Retinal pigment epithelial cell (primary cell): ENCODE measurements at regions not wholly inside any gene's neighbourhood (a gene's known extent, or its start where the extent isn't known, plus 50 kb on each side); places are given as distances from the start of the nearest gene placed in this dataset.

Source experiments
- DNase-seq: peaks from one replicate; pipeline ENCODE4 v3.0.0-alpha.2; 2010; ENCODE audit warnings: low read depth
- H3K4me3 ChIP-seq: 2 replicates; pipeline ENCODE4 v1.5.1; 2011; ENCODE audit warnings: mild to moderate bottlenecking, low read length, control low read depth, moderate library complexity
- TF ChIP-seq, protein P1 (sequence below): conservative IDR thresholded peaks from 2 replicates; pipeline ENCODE4 v1.5.1; 2011; ENCODE audit warnings: low read depth, low read length, control low read depth, inconsistent platforms

- peak; percentile 0 for DNase-seq
- TF ChIP-seq, protein P1, sequence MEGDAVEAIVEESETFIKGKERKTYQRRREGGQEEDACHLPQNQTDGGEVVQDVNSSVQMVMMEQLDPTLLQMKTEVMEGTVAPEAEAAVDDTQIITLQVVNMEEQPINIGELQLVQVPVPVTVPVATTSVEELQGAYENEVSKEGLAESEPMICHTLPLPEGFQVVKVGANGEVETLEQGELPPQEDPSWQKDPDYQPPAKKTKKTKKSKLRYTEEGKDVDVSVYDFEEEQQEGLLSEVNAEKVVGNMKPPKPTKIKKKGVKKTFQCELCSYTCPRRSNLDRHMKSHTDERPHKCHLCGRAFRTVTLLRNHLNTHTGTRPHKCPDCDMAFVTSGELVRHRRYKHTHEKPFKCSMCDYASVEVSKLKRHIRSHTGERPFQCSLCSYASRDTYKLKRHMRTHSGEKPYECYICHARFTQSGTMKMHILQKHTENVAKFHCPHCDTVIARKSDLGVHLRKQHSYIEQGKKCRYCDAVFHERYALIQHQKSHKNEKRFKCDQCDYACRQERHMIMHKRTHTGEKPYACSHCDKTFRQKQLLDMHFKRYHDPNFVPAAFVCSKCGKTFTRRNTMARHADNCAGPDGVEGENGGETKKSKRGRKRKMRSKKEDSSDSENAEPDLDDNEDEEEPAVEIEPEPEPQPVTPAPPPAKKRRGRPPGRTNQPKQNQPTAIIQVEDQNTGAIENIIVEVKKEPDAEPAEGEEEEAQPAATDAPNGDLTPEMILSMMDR: peak; percentile 38
Observed at GRCh38 chrX:26851981-26852380, 611.2 kb downstream of the PPP4R3C start.

GRCh38 chrX:26848511-26848910 lies 614.6 kb downstream of the PPP4R3C start:
- TF ChIP-seq, protein P1: no peak
- H3K4me3 ChIP-seq: no peak overlapping the region
- peak; percentile 3 for DNase-seq

More at GRCh38 chrX:26851981-26852380, 611.2 kb downstream of the PPP4R3C start:
- no peak overlapping the region for H3K4me3 ChIP-seq

DNA sequence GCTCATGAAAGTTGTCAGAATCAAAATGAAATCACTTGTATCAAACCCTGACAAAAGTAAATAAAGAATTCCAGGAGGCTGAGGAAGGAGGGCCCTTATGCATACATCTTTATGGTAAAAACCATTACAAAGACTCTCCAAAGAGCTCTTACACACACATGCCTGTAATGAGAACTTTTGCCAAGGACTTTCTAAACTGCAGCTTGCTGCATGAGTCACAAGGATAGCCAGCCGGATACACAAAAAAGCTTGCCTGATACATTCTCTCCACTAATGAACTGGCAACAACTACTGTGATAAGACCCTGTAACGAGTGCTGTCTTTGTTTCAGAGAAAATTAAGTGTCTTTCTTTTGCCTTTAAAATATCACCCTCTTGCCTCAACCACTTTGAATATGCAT lies 618.1 kb downstream of the PPP4R3C start:
- H3K4me3 ChIP-seq: no peak overlapping the region
- peak; percentile 42 for DNase-seq
- TF ChIP-seq, protein P1: no peak

- DNase-seq: no peak
- TF ChIP-seq, protein P1: no peak
- no peak overlapping the region for H3K4me3 ChIP-seq
Observed at GRCh38 chrX:26822448-26822847, 606.5 kb downstream of the MAGEB5 start.

- DNase-seq: no peak
- TF ChIP-seq, protein P1: no peak
Observed at GRCh38 chrX:26789751-26790150, 573.8 kb downstream of the MAGEB5 start.

DNA sequence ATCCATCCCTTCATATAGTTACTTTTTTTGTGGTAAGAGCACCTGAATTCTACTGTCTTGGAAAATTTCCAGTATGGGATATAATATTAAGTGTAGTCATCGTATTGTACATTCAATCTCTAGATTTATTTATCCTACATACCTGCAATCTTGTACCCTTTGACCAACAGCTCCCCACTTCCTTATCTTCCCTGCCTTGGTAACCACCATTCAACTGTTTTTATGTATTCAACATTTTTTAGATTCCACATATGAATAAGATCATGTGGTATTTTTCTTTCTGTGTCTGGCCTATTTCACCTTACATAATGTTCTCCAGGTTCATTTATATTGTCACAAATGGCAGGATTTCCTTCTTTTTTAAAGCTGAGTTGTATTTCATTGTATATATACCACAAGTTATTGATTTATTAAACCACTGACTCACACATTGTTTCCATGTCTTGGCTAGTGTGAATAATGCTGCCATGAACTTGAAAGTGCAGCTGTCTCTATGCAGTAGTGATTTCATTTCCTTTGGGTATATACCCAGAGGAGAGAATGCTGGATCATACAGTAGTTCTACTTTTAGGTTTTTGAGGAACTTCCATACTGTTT lies 572.5 kb downstream of the MAGEB5 start:
- no peak for DNase-seq
- TF ChIP-seq, protein P1: no peak
- H3K4me3 ChIP-seq: no peak overlapping the region

More at GRCh38 chrX:26789751-26790150, 573.8 kb downstream of the MAGEB5 start:
- no peak overlapping the region for H3K4me3 ChIP-seq

- TF ChIP-seq, protein P1: peak; percentile 58
- no peak for DNase-seq
- H3K4me3 ChIP-seq: no peak overlapping the region
Observed at GRCh38 chrX:26783512-26784225, 567.7 kb downstream of the MAGEB5 start.
